SK-N-MC (cell line): ENCODE measurements at regions not wholly inside any gene's neighbourhood (a gene's known extent, or its start where the extent isn't known, plus 50 kb on each side); places are given as distances from the start of the nearest gene placed in this dataset.

Source experiments
- EZH2 ChIP-seq: fragments of 200-600 bp; sonication (generic); IDR thresholded peaks from one replicate; pipeline ENCODE4 v1.6.1; 2017; ENCODE audit warnings: antibody characterized with exemption
- FOXP2 ChIP-seq: optimal IDR thresholded peaks from 2 replicates; pipeline ENCODE3; 2011; ENCODE audit warnings: mild to moderate bottlenecking, moderate library complexity; ENCODE audit not compliant: insufficient read depth; ENCODE audit errors: extremely low read length, control extremely low read depth

GRCh38 chr4:115190529-115190928 is 77.1 kb upstream of the NDST4 start:
- no peak for TF ChIP-seq EZH2
- TF ChIP-seq FOXP2: no peak
